ENCODE measurements at regions not wholly inside any gene's neighbourhood (a gene's known extent, or its start where the extent isn't known, plus 50 kb on each side); places are given as distances from the start of the nearest gene placed in this dataset.

DNA sequence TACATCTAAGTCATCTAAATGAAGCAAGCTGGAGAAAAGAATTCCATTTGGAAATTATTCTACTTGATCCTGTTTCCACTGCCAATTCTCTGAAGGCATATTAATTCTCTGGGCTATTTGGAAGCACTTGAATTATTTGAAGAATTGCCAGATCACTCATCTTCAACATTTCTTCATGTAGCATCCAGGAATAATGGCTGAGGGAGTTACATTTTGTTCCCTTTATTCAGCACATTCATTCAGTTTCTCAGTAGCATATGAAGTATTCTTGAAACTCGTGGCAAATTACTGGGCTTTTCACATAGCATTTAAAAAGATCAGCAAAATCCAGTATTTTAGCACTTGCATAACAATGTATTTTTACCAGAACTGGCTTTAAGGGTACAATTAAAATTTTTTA, 127.1 kb upstream of the VIPR2 start:
- POLR2A ChIA-PET, result no interaction called here
- no TSS peak for BruUV-seq (replicated peaks)
- TF ChIP-seq CTCF (conservative IDR thresholded peaks at IDR 0.05; ENCODE audit: low read length) (no peak), EZH2phosphoT487 (IDR thresholded peaks at IDR 0.05; ENCODE audit: borderline replicate concordance, low read depth, low read length) (no peak)
- no peak for DNase-seq (ENCODE audit: low spot score)
- Histone ChIP-seq H3K36me3 (ENCODE audit: insufficient read depth, low read length) (no peaks in the 10 kb centered on the region), H3K9me3 (ENCODE audit: low read length) (no peaks in the 10 kb centered on the region), H2AFZ (ENCODE audit: low read length) (no peak overlapping the region), H4K20me1 (ENCODE audit: insufficient read depth, low read length) (no peaks in the 10 kb centered on the region), H3K27ac (ENCODE audit: low read depth, low read length, poor library complexity, severe bottlenecking) (no peak overlapping the region), H3K4me3 (ENCODE audit: low read depth, low read length, poor library complexity, severe bottlenecking) (no peak overlapping the region), H3K79me2 (ENCODE audit: insufficient read depth, low read depth, low read length) (no peaks in the 10 kb centered on the region), H3K4me2 (ENCODE audit: low read length) (no peak overlapping the region), H3K9me2 (ENCODE audit: insufficient read depth, low read length) (no peaks in the 10 kb centered on the region), H3K4me1 (ENCODE audit: insufficient read depth, low read length, poor library complexity, severe bottlenecking) (no peaks in the 10 kb centered on the region)
- CTCF ChIA-PET (ENCODE audit: unreplicated experiment), result no interaction called here
- intact Hi-C loops (cut with micrococcal nuclease; ENCODE audit: unreplicated experiment), result no loop called here

DNA sequence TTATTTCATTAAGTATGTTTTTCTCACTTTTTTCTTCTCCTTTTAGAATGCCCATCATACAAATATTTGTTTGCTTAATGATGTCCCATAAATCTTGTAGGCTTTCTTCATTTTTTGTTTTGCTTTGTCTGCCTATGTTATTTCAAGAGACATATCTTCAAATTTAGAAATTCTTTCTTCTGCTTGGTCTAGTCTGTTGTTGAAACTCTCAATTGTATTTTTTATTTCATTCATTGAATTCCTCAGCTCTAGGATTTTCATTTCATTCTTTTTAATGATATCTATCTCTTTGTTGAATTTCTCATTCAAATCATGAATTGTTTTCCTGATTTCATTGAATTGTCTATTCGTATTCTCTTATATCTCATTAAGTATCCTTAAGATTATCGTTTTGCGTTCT, 125.1 kb upstream of the VIPR2 start:
- no peaks in the 10 kb centered on the region for H3K4me1 ChIP-seq (ENCODE audit: insufficient read depth, low read length, poor library complexity, severe bottlenecking)
- POLR2A ChIA-PET, result no interaction called here
- no peak overlapping the region for H2AFZ ChIP-seq (ENCODE audit: low read length)
- no peaks in the 10 kb centered on the region for H3K36me3 ChIP-seq (ENCODE audit: insufficient read depth, low read length)
- H3K4me2 ChIP-seq (ENCODE audit: low read length), result no peak overlapping the region
- no peaks in the 10 kb centered on the region for H4K20me1 ChIP-seq (ENCODE audit: insufficient read depth, low read length)
- H3K27ac ChIP-seq (ENCODE audit: low read depth, low read length, poor library complexity, severe bottlenecking), result no peak overlapping the region
- no peak overlapping the region for H3K4me3 ChIP-seq (ENCODE audit: low read depth, low read length, poor library complexity, severe bottlenecking)
- intact Hi-C loops (cut with micrococcal nuclease; ENCODE audit: unreplicated experiment), result no loop called here
- BruUV-seq (replicated peaks), result no TSS peak
- CTCF ChIA-PET (ENCODE audit: unreplicated experiment), result no interaction called here
- TF ChIP-seq EZH2phosphoT487 (IDR thresholded peaks at IDR 0.05; ENCODE audit: borderline replicate concordance, low read depth, low read length), result no peak
- TF ChIP-seq CTCF (conservative IDR thresholded peaks at IDR 0.05; ENCODE audit: low read length), result no peak
- no peak for DNase-seq (ENCODE audit: low spot score)
- no peaks in the 10 kb centered on the region for H3K9me2 ChIP-seq (ENCODE audit: insufficient read depth, low read length)
- H3K9me3 ChIP-seq (ENCODE audit: low read length), result no peaks in the 10 kb centered on the region
- no peaks in the 10 kb centered on the region for H3K79me2 ChIP-seq (ENCODE audit: insufficient read depth, low read depth, low read length)

DNA sequence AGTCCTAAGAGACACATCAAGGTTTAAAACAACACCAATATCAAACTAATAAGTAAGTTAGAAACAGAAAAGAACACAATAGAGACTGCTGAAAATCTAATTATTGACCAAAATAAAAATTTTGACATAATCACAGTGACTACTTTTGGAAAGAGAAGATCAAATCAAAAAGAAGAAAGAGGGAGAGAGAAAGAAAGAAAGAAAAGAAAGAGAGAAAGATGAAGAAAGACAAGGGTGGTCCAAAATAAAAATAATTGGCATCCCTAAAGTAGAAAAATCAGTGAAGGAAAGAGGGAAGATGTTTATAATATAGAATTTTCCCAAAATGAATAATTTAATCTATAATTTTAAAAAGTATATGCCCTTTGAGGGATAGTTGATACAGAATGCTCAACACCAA, 118.8 kb upstream of the VIPR2 start:
- no peak for TF ChIP-seq EZH2phosphoT487 (IDR thresholded peaks at IDR 0.05; ENCODE audit: borderline replicate concordance, low read depth, low read length)
- TF ChIP-seq CTCF (conservative IDR thresholded peaks at IDR 0.05; ENCODE audit: low read length), result no peak
- Histone ChIP-seq H3K9me3 (ENCODE audit: low read length) (no peaks in the 10 kb centered on the region), H4K20me1 (ENCODE audit: insufficient read depth, low read length) (no peaks in the 10 kb centered on the region), H3K36me3 (ENCODE audit: insufficient read depth, low read length) (no peaks in the 10 kb centered on the region), H3K4me1 (ENCODE audit: insufficient read depth, low read length, poor library complexity, severe bottlenecking) (no peaks in the 10 kb centered on the region), H3K4me2 (ENCODE audit: low read length) (no peak overlapping the region), H3K79me2 (ENCODE audit: insufficient read depth, low read depth, low read length) (no peaks in the 10 kb centered on the region), H3K9me2 (ENCODE audit: insufficient read depth, low read length) (no peaks in the 10 kb centered on the region), H2AFZ (ENCODE audit: low read length) (no peak overlapping the region), H3K27ac (ENCODE audit: low read depth, low read length, poor library complexity, severe bottlenecking) (no peak overlapping the region), H3K4me3 (ENCODE audit: low read depth, low read length, poor library complexity, severe bottlenecking) (no peak overlapping the region)
- intact Hi-C loops (cut with micrococcal nuclease; ENCODE audit: unreplicated experiment), result no loop called here
- no peak for DNase-seq (ENCODE audit: low spot score)
- no TSS peak for BruUV-seq (replicated peaks)
- ChIA-PET CTCF (ENCODE audit: unreplicated experiment) (no interaction called here), POLR2A (no interaction called here)
